ENCODE measurements at regions not wholly inside any gene's neighbourhood (a gene's known extent, or its start where the extent isn't known, plus 50 kb on each side); places are given as distances from the start of the nearest gene placed in this dataset.

- Histone ChIP-seq H3K18ac (ENCODE audit: low read length) (no peak overlapping the region), H4K91ac (ENCODE audit: low read depth, low read length) (no peak overlapping the region), H3K4me1 (ENCODE audit: control insufficient read depth in 1 of 2, insufficient read depth in 2 of 2, low read length in 2 of 2) (no peaks in the 10 kb centered on the region), H3K23ac (ENCODE audit: low read length) (no peak overlapping the region), H3K14ac (ENCODE audit: low read length) (no peak overlapping the region), H2BK120ac (ENCODE audit: insufficient read depth, low read length, poor library complexity) (no peak overlapping the region), H3K9me3 (ENCODE audit: insufficient read depth, low read depth, low read length) (no peaks in the 10 kb centered on the region), H3K4ac (ENCODE audit: low read depth, low read length) (no peak overlapping the region), H3K27me3 (ENCODE audit: insufficient read depth, low read length) (no peaks in the 10 kb centered on the region), H2AK5ac (ENCODE audit: low read length) (no peak overlapping the region), H3K79me2 (ENCODE audit: control insufficient read depth, insufficient read depth, low read length, poor library complexity) (no peaks in the 10 kb centered on the region), H2BK5ac (ENCODE audit: low read depth, low read length, poor library complexity) (no peak overlapping the region), H4K12ac (ENCODE audit: low read depth, low read length) (no peak overlapping the region), H3K36me3 (ENCODE audit: control insufficient read depth in 1 of 2, insufficient read depth in 2 of 2, low read length in 2 of 2) (no peaks in the 10 kb centered on the region), H2AFZ (ENCODE audit: insufficient read depth, low read length, poor library complexity) (no peak overlapping the region), H3K9ac (ENCODE audit: low read length) (no peak overlapping the region), H3K27ac (ENCODE audit: low read depth, low read length) (no peak overlapping the region), H3K79me1 (ENCODE audit: low read length) (no peaks in the 10 kb centered on the region), H2BK12ac (ENCODE audit: low read length) (no peak overlapping the region), H3K4me2 (ENCODE audit: low read length) (no peak overlapping the region), H4K8ac (ENCODE audit: low read depth, low read length) (no peak overlapping the region), H3K4me3 (ENCODE audit: low read depth, low read length) (no peak overlapping the region)
- WGBS (ENCODE audit: extremely low coverage, insufficient coverage, insufficient read length), result no CpG with 5 or more reads among the region's 1 CpG
- no peak for DNase-seq
Observed at GRCh38 chr3:182388506-182388905, 404.8 kb upstream of the ATP11B start.

- WGBS (ENCODE audit: extremely low coverage, insufficient coverage, insufficient read length), result no CpG with 5 or more reads among the region's 2 CpGs
- no peak overlapping the region for H3K4me2 ChIP-seq (ENCODE audit: low read length)
Observed at GRCh38 chr3:182389071-182389815, 404.1 kb upstream of the ATP11B start.

GRCh38 chr3:182390421-182390820 lies 402.9 kb upstream of the ATP11B start:
- Histone ChIP-seq H2BK12ac (ENCODE audit: low read length) (no peak overlapping the region), H2BK120ac (ENCODE audit: insufficient read depth, low read length, poor library complexity) (no peak overlapping the region), H4K91ac (ENCODE audit: low read depth, low read length) (no peak overlapping the region), H3K79me2 (ENCODE audit: control insufficient read depth, insufficient read depth, low read length, poor library complexity) (no peaks in the 10 kb centered on the region), H3K4ac (ENCODE audit: low read depth, low read length) (no peak overlapping the region), H2AK5ac (ENCODE audit: low read length) (no peak overlapping the region), H3K79me1 (ENCODE audit: low read length) (no peaks in the 10 kb centered on the region), H2BK5ac (ENCODE audit: low read depth, low read length, poor library complexity) (no peak overlapping the region), H3K14ac (ENCODE audit: low read length) (no peak overlapping the region), H3K18ac (ENCODE audit: low read length) (no peak overlapping the region), H3K4me2 (ENCODE audit: low read length) (no peak overlapping the region), H3K4me1 (ENCODE audit: control insufficient read depth in 1 of 2, insufficient read depth in 2 of 2, low read length in 2 of 2) (no peaks in the 10 kb centered on the region), H4K12ac (ENCODE audit: low read depth, low read length) (no peak overlapping the region), H3K27me3 (ENCODE audit: insufficient read depth, low read length) (no peaks in the 10 kb centered on the region), H3K36me3 (ENCODE audit: control insufficient read depth in 1 of 2, insufficient read depth in 2 of 2, low read length in 2 of 2) (no peaks in the 10 kb centered on the region), H2AFZ (ENCODE audit: insufficient read depth, low read length, poor library complexity) (no peak overlapping the region), H3K27ac (ENCODE audit: low read depth, low read length) (no peak overlapping the region), H3K9me3 (ENCODE audit: insufficient read depth, low read depth, low read length) (no peaks in the 10 kb centered on the region), H3K9ac (ENCODE audit: low read length) (no peak overlapping the region), H3K4me3 (ENCODE audit: low read depth, low read length) (no peak overlapping the region), H3K23ac (ENCODE audit: low read length) (no peak overlapping the region), H4K8ac (ENCODE audit: low read depth, low read length) (no peak overlapping the region)
- no CpG with 5 or more reads among the region's 7 CpGs for WGBS (ENCODE audit: extremely low coverage, insufficient coverage, insufficient read length)
- DNase-seq, result no peak

More at GRCh38 chr3:182389071-182389815, 404.1 kb upstream of the ATP11B start:
- Histone ChIP-seq H2AK5ac (ENCODE audit: low read length) (no peak overlapping the region), H3K4me1 (ENCODE audit: control insufficient read depth in 1 of 2, insufficient read depth in 2 of 2, low read length in 2 of 2) (no peaks in the 10 kb centered on the region), H3K36me3 (ENCODE audit: control insufficient read depth in 1 of 2, insufficient read depth in 2 of 2, low read length in 2 of 2) (no peaks in the 10 kb centered on the region), H3K79me1 (ENCODE audit: low read length) (no peaks in the 10 kb centered on the region), H3K79me2 (ENCODE audit: control insufficient read depth, insufficient read depth, low read length, poor library complexity) (no peaks in the 10 kb centered on the region), H4K91ac (ENCODE audit: low read depth, low read length) (no peak overlapping the region), H2AFZ (ENCODE audit: insufficient read depth, low read length, poor library complexity) (no peak overlapping the region), H3K9ac (ENCODE audit: low read length) (no peak overlapping the region), H2BK5ac (ENCODE audit: low read depth, low read length, poor library complexity) (no peak overlapping the region), H3K4ac (ENCODE audit: low read depth, low read length) (no peak overlapping the region), H3K9me3 (ENCODE audit: insufficient read depth, low read depth, low read length) (no peaks in the 10 kb centered on the region), H3K27ac (ENCODE audit: low read depth, low read length) (no peak overlapping the region), H2BK12ac (ENCODE audit: low read length) (no peak overlapping the region), H3K4me3 (ENCODE audit: low read depth, low read length) (no peak overlapping the region), H4K8ac (ENCODE audit: low read depth, low read length) (no peak overlapping the region), H3K14ac (ENCODE audit: low read length) (no peak overlapping the region), H2BK120ac (ENCODE audit: insufficient read depth, low read length, poor library complexity) (no peak overlapping the region), H3K18ac (ENCODE audit: low read length) (no peak overlapping the region), H4K12ac (ENCODE audit: low read depth, low read length) (no peak overlapping the region), H3K23ac (ENCODE audit: low read length) (no peak overlapping the region), H3K27me3 (ENCODE audit: insufficient read depth, low read length) (no peaks in the 10 kb centered on the region)
- no peak for DNase-seq

GRCh38 chr3:182392182-182392937 lies 400.9 kb upstream of the ATP11B start:
- no peaks in the 10 kb centered on the region for H3K79me1 ChIP-seq (ENCODE audit: low read length)
- no peaks in the 10 kb centered on the region for H3K27me3 ChIP-seq (ENCODE audit: insufficient read depth, low read length)
- H3K4me1 ChIP-seq (ENCODE audit: control insufficient read depth in 1 of 2, insufficient read depth in 2 of 2, low read length in 2 of 2), result no peaks in the 10 kb centered on the region
- no peak overlapping the region for H2AK5ac ChIP-seq (ENCODE audit: low read length)
- H2BK12ac ChIP-seq (ENCODE audit: low read length), result no peak overlapping the region
- H3K4ac ChIP-seq (ENCODE audit: low read depth, low read length), result no peak overlapping the region
- no peaks in the 10 kb centered on the region for H3K79me2 ChIP-seq (ENCODE audit: control insufficient read depth, insufficient read depth, low read length, poor library complexity)
- no peak overlapping the region for H4K91ac ChIP-seq (ENCODE audit: low read depth, low read length)
- no peaks in the 10 kb centered on the region for H3K9me3 ChIP-seq (ENCODE audit: insufficient read depth, low read depth, low read length)
- no peak overlapping the region for H3K27ac ChIP-seq (ENCODE audit: low read depth, low read length)
- no peak overlapping the region for H3K23ac ChIP-seq (ENCODE audit: low read length)
- WGBS (ENCODE audit: extremely low coverage, insufficient coverage, insufficient read length), result no CpG with 5 or more reads among the region's 4 CpGs
- H4K12ac ChIP-seq (ENCODE audit: low read depth, low read length), result no peak overlapping the region
- peak in 1 of 2 donors; percentile 3 for DNase-seq
- H3K9ac ChIP-seq (ENCODE audit: low read length), result no peak overlapping the region
- H3K4me2 ChIP-seq (ENCODE audit: low read length), result no peak overlapping the region
- H3K4me3 ChIP-seq (ENCODE audit: low read depth, low read length), result no peak overlapping the region
- no peak overlapping the region for H2BK120ac ChIP-seq (ENCODE audit: insufficient read depth, low read length, poor library complexity)
- H3K36me3 ChIP-seq (ENCODE audit: control insufficient read depth in 1 of 2, insufficient read depth in 2 of 2, low read length in 2 of 2), result no peaks in the 10 kb centered on the region
- no peak overlapping the region for H2AFZ ChIP-seq (ENCODE audit: insufficient read depth, low read length, poor library complexity)
- H4K8ac ChIP-seq (ENCODE audit: low read depth, low read length), result no peak overlapping the region
- no peak overlapping the region for H3K18ac ChIP-seq (ENCODE audit: low read length)
- H2BK5ac ChIP-seq (ENCODE audit: low read depth, low read length, poor library complexity), result no peak overlapping the region
- H3K14ac ChIP-seq (ENCODE audit: low read length), result no peak overlapping the region
